Liver (tissue), 7 donors: ENCODE measurements at regions not wholly inside any gene's neighbourhood (a gene's known extent, or its start where the extent isn't known, plus 50 kb on each side); places are given as distances from the start of the nearest gene placed in this dataset.

Source experiments
- DNase-seq: peaks from one replicate; pipeline ENCODE4 v3.0.0-alpha.2; 2017; ENCODE audit warnings: low spot score
- H3K27ac ChIP-seq, 2 donors: one replicate each; pipeline ENCODE4 v1.7.0; 2013; ENCODE audit warnings: inconsistent platforms in 2 of 2, low read length in 2 of 2, control low read depth in 1 of 2, low read depth in 1 of 2, mild to moderate bottlenecking in 1 of 2
- H3K27me3 ChIP-seq, 4 donors: one replicate each; pipeline versions ENCODE4 v1.6.1 to v1.7.0; 2013; ENCODE audit warnings: low read length in 3 of 4, inconsistent platforms in 1 of 4, mild to moderate bottlenecking in 1 of 4, moderate library complexity in 1 of 4; ENCODE audit not compliant: control insufficient read depth in 4 of 4, insufficient read depth in 4 of 4
- H3K36me3 ChIP-seq, 4 donors: one replicate each; pipeline versions ENCODE4 v1.6.1 to v1.7.0; 2013; ENCODE audit warnings: low read length in 3 of 4, mild to moderate bottlenecking in 3 of 4, low read depth in 1 of 4, moderate library complexity in 1 of 4; ENCODE audit not compliant: control insufficient read depth in 4 of 4, insufficient read depth in 3 of 4
- H3K4me1 ChIP-seq, 4 donors: one replicate each; pipeline versions ENCODE4 v1.6.1 to v1.7.0; 2013; ENCODE audit warnings: low read length in 3 of 4, mild to moderate bottlenecking in 3 of 4, moderate library complexity in 1 of 4; ENCODE audit not compliant: control insufficient read depth in 4 of 4, insufficient read depth in 4 of 4
- H3K4me3 ChIP-seq, 3 donors: one replicate each; pipeline versions ENCODE4 v1.6.1 to v1.7.0; 2013; ENCODE audit warnings: low read length in 3 of 3, control low read depth in 1 of 3, low read depth in 1 of 3, mild to moderate bottlenecking in 1 of 3
- H3K9ac ChIP-seq, 2 donors: one replicate each; pipeline ENCODE4 v1.7.0; 2013; ENCODE audit warnings: low read length in 2 of 2, mild to moderate bottlenecking in 2 of 2, moderate library complexity in 2 of 2, control low read depth in 1 of 2, low read depth in 1 of 2
- H3K9me3 ChIP-seq, 4 donors: one replicate each; pipeline versions ENCODE4 v1.6.1 to v1.7.0; 2013; ENCODE audit warnings: low read length in 3 of 4; ENCODE audit not compliant: control insufficient read depth in 4 of 4
- ATF3 ChIP-seq: IDR thresholded peaks from 2 replicates; pipeline ENCODE4 v1.6.1; 2016; ENCODE audit warnings: antibody characterized with exemption
- EGR1 ChIP-seq, 2 donors: IDR thresholded peaks; 2 replicates each; pipeline ENCODE4 v1.6.1; 2016 to 2018; ENCODE audit warnings: antibody characterized with exemption in 2 of 2, low read depth in 2 of 2
- FOXA1 ChIP-seq: IDR thresholded peaks from 2 replicates; pipeline ENCODE4 v1.6.1; 2016; ENCODE audit warnings: antibody characterized with exemption
- FOXA2 ChIP-seq: IDR thresholded peaks from 2 replicates; pipeline ENCODE4 v1.6.1; 2016; ENCODE audit warnings: antibody characterized with exemption
- GABPA ChIP-seq, 2 donors: IDR thresholded peaks in 1 of 2; conservative IDR thresholded peaks in 1 of 2; 2 replicates each; pipeline ENCODE4 v1.6.1; 2016; ENCODE audit warnings: antibody characterized with exemption in 2 of 2, mild to moderate bottlenecking in 1 of 2, moderate library complexity in 1 of 2
- HNF4A ChIP-seq, 2 donors: conservative IDR thresholded peaks; 2 replicates each; pipeline ENCODE4 v1.6.1; 2016; ENCODE audit warnings: antibody characterized with exemption in 2 of 2, mild to moderate bottlenecking in 2 of 2
- HNF4G ChIP-seq: IDR thresholded peaks from 2 replicates; pipeline ENCODE4 v1.6.1; 2016; ENCODE audit warnings: antibody characterized with exemption
- JUND ChIP-seq, 2 donors: IDR thresholded peaks; 2 replicates each; pipeline ENCODE4 v1.6.1; 2016; ENCODE audit warnings: antibody characterized with exemption in 2 of 2
- MAX ChIP-seq: IDR thresholded peaks from 2 replicates; pipeline ENCODE4 v1.6.1; 2016; ENCODE audit warnings: antibody characterized with exemption
- NR2F2 ChIP-seq: IDR thresholded peaks from 2 replicates; pipeline ENCODE4 v1.6.1; 2016; ENCODE audit warnings: antibody characterized with exemption
- RAD21 ChIP-seq, 2 donors: IDR thresholded peaks; 2 replicates each; pipeline ENCODE4 v1.6.1; 2016; ENCODE audit warnings: antibody characterized with exemption in 2 of 2, mild to moderate bottlenecking in 2 of 2
- REST ChIP-seq: IDR thresholded peaks from 2 replicates; pipeline ENCODE4 v1.6.1; 2016; ENCODE audit warnings: antibody characterized with exemption, mild to moderate bottlenecking
- RXRA ChIP-seq, 2 donors: IDR thresholded peaks; 2 replicates each; pipeline ENCODE4 v1.6.1; 2017 to 2018; ENCODE audit warnings: antibody characterized with exemption in 2 of 2, mild to moderate bottlenecking in 1 of 2
- SP1 ChIP-seq: IDR thresholded peaks from 2 replicates; pipeline ENCODE4 v1.6.1; 2018; ENCODE audit warnings: antibody characterized with exemption, mild to moderate bottlenecking
- TAF1 ChIP-seq: conservative IDR thresholded peaks from 2 replicates; pipeline ENCODE4 v1.6.1; 2016; ENCODE audit warnings: antibody characterized with exemption, mild to moderate bottlenecking
- YY1 ChIP-seq: IDR thresholded peaks from 2 replicates; pipeline ENCODE4 v1.6.1; 2016; ENCODE audit warnings: antibody characterized with exemption, mild to moderate bottlenecking
- ZBTB33 ChIP-seq: IDR thresholded peaks from 2 replicates; pipeline ENCODE4 v1.6.1; 2016; ENCODE audit warnings: antibody characterized with exemption
- WGBS: extraction: QIAGEN DNeasy Blood & Tissue Kit; methylation state at CpG from one replicate; pipeline ENCODE4 v1.1.7; 2013; 5-methylcytosine and 5-hydroxymethylcytosine counted together
- donor health status: healthy.
- donor health status: healthy.
- donor health status: healthy.
- donor health status: healthy.

- WGBS = 55% methylated on average over 2 of the region's 2 CpGs
- no peak for TF ChIP-seq HNF4G
- TF ChIP-seq HNF4A (conservative IDR thresholded peaks at IDR 0.05) = peak in 1 of 2 donors; percentile 44
Measured at GRCh38 chrX:146409528-146409927, 400.0 kb upstream of the CXorf51B start.

GRCh38 chrX:146424422-146424821, 385.1 kb upstream of the CXorf51B start:
- DNase-seq = no peak
- Histone ChIP-seq H3K27ac (no peak overlapping the region), H3K9ac (no peak overlapping the region), H3K4me1 (no peaks in the 10 kb centered on the region), H3K9me3 (no peaks in the 10 kb centered on the region), H3K36me3 (no peaks in the 10 kb centered on the region), H3K27me3 (no peaks in the 10 kb centered on the region), H3K4me3 (no peak overlapping the region)
- TF ChIP-seq FOXA2 (no peak), EGR1 (IDR thresholded peaks at IDR 0.05; ENCODE audit: low read depth in 2 of 2) (no peak), JUND (IDR thresholded peaks at IDR 0.05) (no peak), HNF4A (conservative IDR thresholded peaks at IDR 0.05) (no peak), FOXA1 (no peak), ZBTB33 (no peak), NR2F2 (no peak), GABPA (IDR thresholded peaks at IDR 0.05 in 1 of 2, conservative IDR thresholded peaks at IDR 0.05 in 1 of 2) (no peak), SP1 (no peak), RXRA (IDR thresholded peaks at IDR 0.05) (no peak), HNF4G (no peak), YY1 (no peak), RAD21 (IDR thresholded peaks at IDR 0.05) (no peak), ATF3 (no peak), MAX (no peak), REST (no peak), TAF1 (no peak)
- WGBS = 89% methylated on average over 2 of the region's 2 CpGs

More at GRCh38 chrX:146409528-146409927, 400.0 kb upstream of the CXorf51B start:
- no peaks in the 10 kb centered on the region for H3K4me1 ChIP-seq
- no peaks in the 10 kb centered on the region for H3K36me3 ChIP-seq
- DNase-seq = no peak
- H3K4me3 ChIP-seq = no peak overlapping the region
- no peaks in the 10 kb centered on the region for H3K9me3 ChIP-seq
- H3K9ac ChIP-seq = no peak overlapping the region
- H3K27me3 ChIP-seq = no peaks in the 10 kb centered on the region
- no peak overlapping the region for H3K27ac ChIP-seq
